SK-N-SH treated with all-trans-retinoic acid at 6 μM for 48 hours (cell line): ENCODE measurements at regions not wholly inside any gene's neighbourhood (a gene's known extent, or its start where the extent isn't known, plus 50 kb on each side); places are given as distances from the start of the nearest gene placed in this dataset.

ENCODE experiments used
- ATAC-seq: fragments of 200-7000 bp; cut with Tn5 transposase; 3 replicates; pipeline ENCODE4 v1.9.1; 2020; ENCODE audit warnings: mild to moderate bottlenecking, moderate library complexity
- ARNTL ChIP-seq: fragments of 450-650 bp; formaldehyde crosslinking; IDR thresholded peaks from 2 replicates; pipeline ENCODE4 v1.5.0; 2020; ENCODE audit warnings: low read depth, mild to moderate bottlenecking, moderate library complexity, borderline replicate concordance
- BACH2 ChIP-seq: fragments of 250-450 bp; sonication (Bioruptor Pico); IDR thresholded peaks from 2 replicates; pipeline ENCODE4 v1.9.0; 2021; ENCODE audit warnings: mild to moderate bottlenecking, borderline replicate concordance
- CSDC2 ChIP-seq: fragments of 250-450 bp; sonication (Bioruptor Pico); IDR thresholded peaks from 2 replicates; pipeline ENCODE4 v1.5.0; 2020; ENCODE audit warnings: mild to moderate bottlenecking, moderate library complexity
- ESRRG ChIP-seq: fragments of 250-450 bp; sonication (Bioruptor Pico); IDR thresholded peaks from 2 replicates; pipeline ENCODE4 v1.6.1; 2021; ENCODE audit warnings: mild to moderate bottlenecking
- GLIS3 ChIP-seq: fragments of 250-450 bp; sonication (Bioruptor Pico); IDR thresholded peaks from 2 replicates; pipeline ENCODE4 v1.5.0; 2020; ENCODE audit warnings: mild to moderate bottlenecking, moderate library complexity
- ISL1 ChIP-seq: fragments of 250-450 bp; sonication (Bioruptor Pico); IDR thresholded peaks from 2 replicates; pipeline ENCODE4 v2.1.2; 2022; ENCODE audit warnings: mild to moderate bottlenecking, moderate library complexity
- OSR1 ChIP-seq: fragments of 250-450 bp; sonication (Bioruptor Pico); IDR thresholded peaks from 2 replicates; pipeline ENCODE4 v1.8.0; 2022; ENCODE audit warnings: moderate library complexity, mild to moderate bottlenecking, inconsistent platforms
- PPARA ChIP-seq: fragments of 250-450 bp; sonication (Bioruptor Pico); IDR thresholded peaks from 2 replicates; pipeline ENCODE4 v1.5.0; 2020; ENCODE audit warnings: mild to moderate bottlenecking, borderline replicate concordance
- RARB ChIP-seq: fragments of 250-450 bp; sonication (Bioruptor Pico); IDR thresholded peaks from 2 replicates; pipeline ENCODE4 v1.8.0; 2021; ENCODE audit warnings: mild to moderate bottlenecking, moderate library complexity
- SNAI2 ChIP-seq: fragments of 250-450 bp; sonication (Bioruptor Pico); IDR thresholded peaks from 2 replicates; pipeline ENCODE4 v1.5.0; 2020; ENCODE audit warnings: mild to moderate bottlenecking, moderate library complexity
- TCF4 ChIP-seq: fragments of 250-450 bp; sonication (Bioruptor Pico); IDR thresholded peaks from 2 replicates; pipeline ENCODE4 v1.8.0; 2021; ENCODE audit warnings: mild to moderate bottlenecking, moderate library complexity, borderline replicate concordance
- TOX ChIP-seq: fragments of 250-450 bp; sonication (Bioruptor Pico); IDR thresholded peaks from 2 replicates; pipeline ENCODE4 v1.8.0; 2021; ENCODE audit warnings: mild to moderate bottlenecking, moderate library complexity, borderline replicate concordance
- ZC3H10 ChIP-seq: fragments of 250-450 bp; sonication (Bioruptor Pico); IDR thresholded peaks from 2 replicates; pipeline ENCODE4 v1.5.1; 2021; ENCODE audit warnings: mild to moderate bottlenecking, moderate library complexity
- ZFP3 ChIP-seq: fragments of 250-450 bp; sonication (Bioruptor Pico); IDR thresholded peaks from 2 replicates; pipeline ENCODE4 v1.5.0; 2020; ENCODE audit warnings: mild to moderate bottlenecking, moderate library complexity
- ZFP30 ChIP-seq: fragments of 450-650 bp; formaldehyde crosslinking; IDR thresholded peaks from 2 replicates; pipeline ENCODE4 v1.5.0; 2022; ENCODE audit warnings: mild to moderate bottlenecking, moderate library complexity
- ZNF565 ChIP-seq: fragments of 450-650 bp; formaldehyde crosslinking; conservative IDR thresholded peaks from 2 replicates; pipeline ENCODE4 v1.5.0; 2020; ENCODE audit warnings: low read depth, mild to moderate bottlenecking, moderate library complexity
- ZNF8 ChIP-seq: fragments of 450-650 bp; formaldehyde crosslinking; IDR thresholded peaks from 2 replicates; pipeline ENCODE4 v1.5.0; 2020; ENCODE audit warnings: mild to moderate bottlenecking, moderate library complexity
- TF ChIP-seq, protein P1 (sequence below): fragments of 250-450 bp; sonication (Bioruptor Pico); IDR thresholded peaks from 2 replicates; pipeline ENCODE4 v1.8.0; 2021; ENCODE audit warnings: low read depth, mild to moderate bottlenecking, moderate library complexity, borderline replicate concordance
- TF ChIP-seq, protein P2 (sequence below): fragments of 250-450 bp; sonication (Bioruptor Pico); IDR thresholded peaks from 2 replicates; pipeline ENCODE4 v1.5.1; 2020; ENCODE audit warnings: low read depth, mild to moderate bottlenecking, moderate library complexity
- TF ChIP-seq, protein P3 (sequence below): fragments of 250-450 bp; sonication (Bioruptor Pico); IDR thresholded peaks from 2 replicates; pipeline ENCODE4 v1.5.1; 2021; ENCODE audit warnings: mild to moderate bottlenecking, moderate library complexity
- TF ChIP-seq, protein P4 (sequence below): fragments of 250-450 bp; sonication (Bioruptor Pico); IDR thresholded peaks from 2 replicates; pipeline ENCODE4 v1.5.0; 2020; ENCODE audit warnings: mild to moderate bottlenecking, moderate library complexity

DNA sequence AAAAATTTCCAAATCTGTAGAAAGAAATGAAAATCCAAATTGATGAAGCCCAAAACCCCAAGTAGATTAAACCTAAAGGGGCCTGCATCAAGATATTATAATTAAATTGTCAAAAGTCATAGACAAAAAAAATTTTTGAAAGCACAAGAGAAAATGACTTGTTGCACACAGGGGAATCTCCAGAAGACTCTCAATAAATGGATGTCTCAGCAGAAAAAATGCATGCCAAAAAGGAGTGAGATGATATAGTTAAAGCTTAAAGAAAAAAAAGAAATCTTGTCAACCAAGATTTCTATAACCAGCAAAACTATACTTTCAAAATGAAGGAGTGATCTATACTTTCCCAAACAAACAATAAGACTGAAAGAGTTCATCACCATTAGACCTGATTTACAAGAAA lies 393.2 kb upstream of the SPAG17 start:
- no peak for ATAC-seq
- TF ChIP-seq ZFP30 (CRISPR knock-in tag) (no peak), CSDC2 (CRISPR knock-in tag) (no peak), ZC3H10 (no peak), ZNF565 (CRISPR knock-in tag) (no peak), TOX (no peak), SNAI2 (CRISPR knock-in tag) (no peak), BACH2 (CRISPR knock-in tag) (no peak)
- TF ChIP-seq, protein P1, sequence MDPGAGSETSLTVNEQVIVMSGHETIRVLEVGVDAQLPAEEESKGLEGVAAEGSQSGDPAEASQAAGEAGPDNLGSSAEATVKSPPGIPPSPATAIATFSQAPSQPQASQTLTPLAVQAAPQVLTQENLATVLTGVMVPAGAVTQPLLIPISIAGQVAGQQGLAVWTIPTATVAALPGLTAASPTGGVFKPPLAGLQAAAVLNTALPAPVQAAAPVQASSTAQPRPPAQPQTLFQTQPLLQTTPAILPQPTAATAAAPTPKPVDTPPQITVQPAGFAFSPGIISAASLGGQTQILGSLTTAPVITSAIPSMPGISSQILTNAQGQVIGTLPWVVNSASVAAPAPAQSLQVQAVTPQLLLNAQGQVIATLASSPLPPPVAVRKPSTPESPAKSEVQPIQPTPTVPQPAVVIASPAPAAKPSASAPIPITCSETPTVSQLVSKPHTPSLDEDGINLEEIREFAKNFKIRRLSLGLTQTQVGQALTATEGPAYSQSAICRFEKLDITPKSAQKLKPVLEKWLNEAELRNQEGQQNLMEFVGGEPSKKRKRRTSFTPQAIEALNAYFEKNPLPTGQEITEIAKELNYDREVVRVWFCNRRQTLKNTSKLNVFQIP (CRISPR knock-in tag): no peak

DNA sequence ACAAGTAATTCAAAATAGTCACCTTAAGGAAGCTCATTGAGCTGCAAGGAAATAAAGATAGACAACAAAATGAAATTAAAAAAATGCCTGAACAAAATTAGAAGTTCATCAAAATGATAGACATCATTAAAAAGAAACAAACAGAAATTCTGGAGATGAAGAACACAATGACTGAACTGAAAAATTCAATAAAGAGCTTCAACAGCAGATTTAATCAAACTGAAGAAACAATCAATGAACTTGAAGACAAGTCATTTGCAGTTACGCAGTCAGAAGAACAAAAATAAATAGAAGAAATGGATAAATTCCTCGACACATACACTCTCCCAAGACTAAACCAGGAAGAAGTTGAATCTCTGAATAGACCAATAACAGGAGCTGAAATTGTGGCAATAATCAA lies 390.0 kb upstream of the SPAG17 start:
- ATAC-seq: no peak
- TF ChIP-seq SNAI2 (CRISPR knock-in tag) (no peak), PPARA (CRISPR knock-in tag) (no peak), BACH2 (CRISPR knock-in tag) (no peak), RARB (CRISPR knock-in tag) (no peak), ZNF8 (CRISPR knock-in tag) (no peak), ZNF565 (CRISPR knock-in tag) (no peak), TCF4 (CRISPR knock-in tag) (no peak), ISL1 (CRISPR knock-in tag) (no peak), TOX (no peak), ARNTL (CRISPR knock-in tag) (no peak), CSDC2 (CRISPR knock-in tag) (no peak), ESRRG (CRISPR knock-in tag) (no peak), GLIS3 (CRISPR knock-in tag) (no peak)
- TF ChIP-seq, protein P1 (CRISPR knock-in tag): no peak
- TF ChIP-seq, protein P2, sequence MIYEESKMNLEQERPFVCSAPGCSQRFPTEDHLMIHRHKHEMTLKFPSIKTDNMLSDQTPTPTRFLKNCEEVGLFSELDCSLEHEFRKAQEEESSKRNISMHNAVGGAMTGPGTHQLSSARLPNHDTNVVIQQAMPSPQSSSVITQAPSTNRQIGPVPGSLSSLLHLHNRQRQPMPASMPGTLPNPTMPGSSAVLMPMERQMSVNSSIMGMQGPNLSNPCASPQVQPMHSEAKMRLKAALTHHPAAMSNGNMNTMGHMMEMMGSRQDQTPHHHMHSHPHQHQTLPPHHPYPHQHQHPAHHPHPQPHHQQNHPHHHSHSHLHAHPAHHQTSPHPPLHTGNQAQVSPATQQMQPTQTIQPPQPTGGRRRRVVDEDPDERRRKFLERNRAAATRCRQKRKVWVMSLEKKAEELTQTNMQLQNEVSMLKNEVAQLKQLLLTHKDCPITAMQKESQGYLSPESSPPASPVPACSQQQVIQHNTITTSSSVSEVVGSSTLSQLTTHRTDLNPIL: no peak
- TF ChIP-seq, protein P3, sequence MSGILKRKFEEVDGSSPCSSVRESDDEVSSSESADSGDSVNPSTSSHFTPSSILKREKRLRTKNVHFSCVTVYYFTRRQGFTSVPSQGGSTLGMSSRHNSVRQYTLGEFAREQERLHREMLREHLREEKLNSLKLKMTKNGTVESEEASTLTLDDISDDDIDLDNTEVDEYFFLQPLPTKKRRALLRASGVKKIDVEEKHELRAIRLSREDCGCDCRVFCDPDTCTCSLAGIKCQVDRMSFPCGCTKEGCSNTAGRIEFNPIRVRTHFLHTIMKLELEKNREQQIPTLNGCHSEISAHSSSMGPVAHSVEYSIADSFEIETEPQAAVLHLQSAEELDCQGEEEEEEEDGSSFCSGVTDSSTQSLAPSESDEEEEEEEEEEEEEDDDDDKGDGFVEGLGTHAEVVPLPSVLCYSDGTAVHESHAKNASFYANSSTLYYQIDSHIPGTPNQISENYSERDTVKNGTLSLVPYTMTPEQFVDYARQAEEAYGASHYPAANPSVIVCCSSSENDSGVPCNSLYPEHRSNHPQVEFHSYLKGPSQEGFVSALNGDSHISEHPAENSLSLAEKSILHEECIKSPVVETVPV: no peak

DNA sequence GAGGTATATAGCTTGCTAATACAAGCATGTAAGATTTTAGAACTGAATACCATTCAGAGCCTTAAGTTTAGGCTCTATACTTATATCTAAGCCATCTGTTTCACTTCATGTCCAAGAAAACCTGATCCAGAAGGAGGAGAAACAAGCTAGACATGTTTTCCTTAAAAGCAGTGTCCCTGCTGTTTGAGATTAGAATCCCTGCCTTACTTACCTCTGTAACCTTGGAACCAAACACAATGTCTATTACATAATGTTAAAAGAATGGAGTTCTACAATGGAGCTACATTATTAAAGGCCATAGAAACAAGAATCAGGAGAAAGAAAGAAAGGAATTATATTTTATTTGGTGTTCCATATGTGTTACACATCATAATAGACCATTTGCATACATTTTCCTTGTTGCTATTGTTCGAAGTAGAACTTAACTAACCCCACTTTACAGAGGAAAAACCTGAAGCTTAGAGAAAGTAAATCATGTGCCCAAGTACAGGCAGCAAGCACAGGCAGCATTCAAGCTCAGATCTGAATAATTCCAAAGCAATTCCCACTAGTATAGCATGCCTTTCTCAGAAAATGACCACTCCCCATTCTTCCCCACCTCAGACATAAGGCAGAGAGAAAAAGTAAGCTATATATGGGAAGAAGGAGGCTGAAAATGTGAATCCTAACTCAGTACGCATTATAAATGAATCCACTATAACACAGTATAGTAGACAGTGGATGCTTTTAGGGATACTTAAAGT lies 380.1 kb upstream of the SPAG17 start:
- no peak for TF ChIP-seq TCF4 (CRISPR knock-in tag)
- TF ChIP-seq ZNF565 (CRISPR knock-in tag): no peak
- TF ChIP-seq PPARA (CRISPR knock-in tag): no peak
- no peak for TF ChIP-seq OSR1
- no peak for TF ChIP-seq SNAI2 (CRISPR knock-in tag)
- TF ChIP-seq BACH2 (CRISPR knock-in tag): no peak
- TF ChIP-seq, protein P4, sequence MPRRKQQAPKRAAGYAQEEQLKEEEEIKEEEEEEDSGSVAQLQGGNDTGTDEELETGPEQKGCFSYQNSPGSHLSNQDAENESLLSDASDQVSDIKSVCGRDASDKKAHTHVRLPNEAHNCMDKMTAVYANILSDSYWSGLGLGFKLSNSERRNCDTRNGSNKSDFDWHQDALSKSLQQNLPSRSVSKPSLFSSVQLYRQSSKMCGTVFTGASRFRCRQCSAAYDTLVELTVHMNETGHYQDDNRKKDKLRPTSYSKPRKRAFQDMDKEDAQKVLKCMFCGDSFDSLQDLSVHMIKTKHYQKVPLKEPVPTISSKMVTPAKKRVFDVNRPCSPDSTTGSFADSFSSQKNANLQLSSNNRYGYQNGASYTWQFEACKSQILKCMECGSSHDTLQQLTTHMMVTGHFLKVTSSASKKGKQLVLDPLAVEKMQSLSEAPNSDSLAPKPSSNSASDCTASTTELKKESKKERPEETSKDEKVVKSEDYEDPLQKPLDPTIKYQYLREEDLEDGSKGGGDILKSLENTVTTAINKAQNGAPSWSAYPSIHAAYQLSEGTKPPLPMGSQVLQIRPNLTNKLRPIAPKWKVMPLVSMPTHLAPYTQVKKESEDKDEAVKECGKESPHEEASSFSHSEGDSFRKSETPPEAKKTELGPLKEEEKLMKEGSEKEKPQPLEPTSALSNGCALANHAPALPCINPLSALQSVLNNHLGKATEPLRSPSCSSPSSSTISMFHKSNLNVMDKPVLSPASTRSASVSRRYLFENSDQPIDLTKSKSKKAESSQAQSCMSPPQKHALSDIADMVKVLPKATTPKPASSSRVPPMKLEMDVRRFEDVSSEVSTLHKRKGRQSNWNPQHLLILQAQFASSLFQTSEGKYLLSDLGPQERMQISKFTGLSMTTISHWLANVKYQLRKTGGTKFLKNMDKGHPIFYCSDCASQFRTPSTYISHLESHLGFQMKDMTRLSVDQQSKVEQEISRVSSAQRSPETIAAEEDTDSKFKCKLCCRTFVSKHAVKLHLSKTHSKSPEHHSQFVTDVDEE (CRISPR knock-in tag): no peak
- no peak for TF ChIP-seq GLIS3 (CRISPR knock-in tag)
- TF ChIP-seq ZFP3: no peak
- TF ChIP-seq CSDC2 (CRISPR knock-in tag): no peak
- TF ChIP-seq RARB (CRISPR knock-in tag): no peak
- TF ChIP-seq, protein P3: no peak
- no peak for ATAC-seq
